Thyroid gland (tissue), 4 donors: ENCODE measurements at regions not wholly inside any gene's neighbourhood (a gene's known extent, or its start where the extent isn't known, plus 50 kb on each side); places are given as distances from the start of the nearest gene placed in this dataset.

Experiments used
- DNase-seq, 2 donors: peaks; one replicate each; pipeline ENCODE4 v3.0.0-alpha.2; 2019
- H3K27ac ChIP-seq, 3 donors: fragments of 200-600 bp; sonication (generic); 1 replicate in 2 of 3; 2 replicates in 1 of 3; pipeline ENCODE4 v1.5.1; 2016 to 2019; ENCODE audit warnings: mild to moderate bottlenecking in 1 of 3, moderate library complexity in 1 of 3
- H3K27me3 ChIP-seq: fragments of 200-600 bp; sonication (generic); one replicate; pipeline ENCODE4 v1.5.1; 2019
- H3K36me3 ChIP-seq, 2 donors: fragments of 200-600 bp; sonication (generic); one replicate each; pipeline ENCODE4 v1.5.1; 2016 to 2019
- H3K4me1 ChIP-seq, 2 donors: fragments of 200-600 bp; sonication (generic); one replicate each; pipeline ENCODE4 v1.5.1; 2017 to 2019
- H3K4me3 ChIP-seq, 3 donors: fragments of 200-600 bp; sonication (generic); replicated peaks in 1 of 3; 1 replicate in 2 of 3; 2 replicates in 1 of 3; pipeline ENCODE4 v1.5.1; 2016; ENCODE audit warnings: mild to moderate bottlenecking in 1 of 3
- H3K9me3 ChIP-seq: fragments of 200-600 bp; sonication (generic); one replicate; pipeline ENCODE4 v1.5.1; 2017
- POLR2A ChIP-seq, 2 donors: fragments of 450-650 bp; IDR thresholded peaks; one replicate each; pipeline ENCODE4 v1.6.1; 2017; ENCODE audit warnings: antibody characterized with exemption in 2 of 2, mild to moderate bottlenecking in 2 of 2, moderate library complexity in 1 of 2
- WGBS, 2 donors: methylation state at CpG; one replicate each; pipeline ENCODE4 v1.1.5; 2017; 5-methylcytosine and 5-hydroxymethylcytosine counted together
- intact Hi-C: fragments of 100-400 bp; cut with DNase I; formaldehyde crosslinking; loops from one replicate; pipeline ENCODE4 v1.15.1; 2023
- TF ChIP-seq, protein P1 (sequence below), 6 experiments: fragments of 200-600 bp in 3 of 6; fragments of 450-650 bp in 3 of 6; sonication (generic) in 3 of 6; IDR thresholded peaks; one replicate each; pipeline ENCODE4 v1.5.1; 2016 to 2019; ENCODE audit warnings: antibody characterized with exemption in 6 of 6, mild to moderate bottlenecking in 2 of 6, inconsistent platforms in 1 of 6, moderate library complexity in 1 of 6

DNA sequence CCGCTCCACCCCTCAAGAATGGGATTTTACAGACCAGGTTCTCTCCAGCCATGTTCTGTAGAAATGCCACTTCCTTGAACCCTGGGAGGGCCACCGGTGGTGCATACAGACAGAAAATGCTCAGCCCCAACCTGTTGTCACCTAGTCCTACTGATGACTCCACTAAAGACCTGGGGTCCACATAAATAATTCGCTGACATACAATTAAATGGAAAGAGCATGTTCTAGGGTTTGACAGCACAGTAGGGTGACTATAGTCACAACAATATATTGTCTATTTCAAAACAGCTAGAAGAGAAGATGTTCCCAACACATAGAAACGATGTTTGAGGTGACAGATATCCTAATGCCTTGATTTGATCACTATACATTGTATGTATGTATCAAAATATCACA is 155.6 kb upstream of the NEBL start:
- Histone ChIP-seq H3K27ac (no peak overlapping the region), H3K36me3 (no peaks in the 10 kb centered on the region), H3K9me3 (no peaks in the 10 kb centered on the region), H3K27me3 (no peaks in the 10 kb centered on the region), H3K4me3 (no peak overlapping the region), H3K4me1 (peaks cover 15% of the 10 kb centered on the region in 2 donors)
- no peak for DNase-seq
- TF ChIP-seq, protein P1, sequence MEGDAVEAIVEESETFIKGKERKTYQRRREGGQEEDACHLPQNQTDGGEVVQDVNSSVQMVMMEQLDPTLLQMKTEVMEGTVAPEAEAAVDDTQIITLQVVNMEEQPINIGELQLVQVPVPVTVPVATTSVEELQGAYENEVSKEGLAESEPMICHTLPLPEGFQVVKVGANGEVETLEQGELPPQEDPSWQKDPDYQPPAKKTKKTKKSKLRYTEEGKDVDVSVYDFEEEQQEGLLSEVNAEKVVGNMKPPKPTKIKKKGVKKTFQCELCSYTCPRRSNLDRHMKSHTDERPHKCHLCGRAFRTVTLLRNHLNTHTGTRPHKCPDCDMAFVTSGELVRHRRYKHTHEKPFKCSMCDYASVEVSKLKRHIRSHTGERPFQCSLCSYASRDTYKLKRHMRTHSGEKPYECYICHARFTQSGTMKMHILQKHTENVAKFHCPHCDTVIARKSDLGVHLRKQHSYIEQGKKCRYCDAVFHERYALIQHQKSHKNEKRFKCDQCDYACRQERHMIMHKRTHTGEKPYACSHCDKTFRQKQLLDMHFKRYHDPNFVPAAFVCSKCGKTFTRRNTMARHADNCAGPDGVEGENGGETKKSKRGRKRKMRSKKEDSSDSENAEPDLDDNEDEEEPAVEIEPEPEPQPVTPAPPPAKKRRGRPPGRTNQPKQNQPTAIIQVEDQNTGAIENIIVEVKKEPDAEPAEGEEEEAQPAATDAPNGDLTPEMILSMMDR (IDR thresholded peaks at IDR 0.05) = no peak
- TF ChIP-seq POLR2A (IDR thresholded peaks at IDR 0.05) = no peak
- WGBS, 2 donors = 85 to 94% methylated on average over 4 of the region's 4 CpGs
- intact Hi-C loops = no loop called here

DNA sequence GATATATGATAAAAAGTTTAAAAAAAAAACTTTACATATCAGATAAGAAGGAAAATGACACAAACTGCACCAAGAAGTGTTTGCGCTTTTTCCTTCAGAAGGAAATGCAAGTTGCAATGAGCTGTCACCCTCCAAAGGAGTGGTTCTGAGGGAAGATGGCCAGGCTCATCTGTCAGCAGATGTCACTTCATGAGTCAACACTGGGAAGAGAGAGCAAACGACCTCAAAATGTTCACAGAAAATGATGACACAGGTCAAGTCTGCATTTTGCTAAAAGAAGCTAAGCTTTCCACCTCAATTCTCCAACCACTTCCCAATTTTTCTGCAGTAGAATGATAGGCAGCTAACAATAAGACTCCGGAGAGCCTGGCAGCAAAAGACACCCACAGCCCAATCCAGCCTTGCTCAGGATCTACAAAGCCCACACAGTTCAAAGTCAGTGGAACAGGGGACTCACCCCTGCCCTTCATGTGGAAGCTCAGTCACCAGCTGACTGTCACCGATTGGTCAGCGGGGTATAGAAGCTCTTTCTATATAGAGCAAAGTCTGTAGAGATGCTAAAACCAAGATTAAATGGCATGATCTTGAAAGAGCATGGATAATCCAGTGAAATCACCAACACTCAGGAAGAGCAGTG is 155.1 kb upstream of the NEBL start:
- Histone ChIP-seq H3K27ac (no peak overlapping the region), H3K4me1 (peaks cover 20% of the 10 kb centered on the region in 2 donors), H3K27me3 (no peaks in the 10 kb centered on the region), H3K9me3 (no peaks in the 10 kb centered on the region), H3K4me3 (no peak overlapping the region), H3K36me3 (no peaks in the 10 kb centered on the region)
- 83 to 84% methylated on average over 5 of the region's 5 CpGs for WGBS, 2 donors
- intact Hi-C loops = no loop called here
- TF ChIP-seq POLR2A (IDR thresholded peaks at IDR 0.05) = no peak
- TF ChIP-seq, protein P1 (IDR thresholded peaks at IDR 0.05) = no peak
- no peak for DNase-seq

DNA sequence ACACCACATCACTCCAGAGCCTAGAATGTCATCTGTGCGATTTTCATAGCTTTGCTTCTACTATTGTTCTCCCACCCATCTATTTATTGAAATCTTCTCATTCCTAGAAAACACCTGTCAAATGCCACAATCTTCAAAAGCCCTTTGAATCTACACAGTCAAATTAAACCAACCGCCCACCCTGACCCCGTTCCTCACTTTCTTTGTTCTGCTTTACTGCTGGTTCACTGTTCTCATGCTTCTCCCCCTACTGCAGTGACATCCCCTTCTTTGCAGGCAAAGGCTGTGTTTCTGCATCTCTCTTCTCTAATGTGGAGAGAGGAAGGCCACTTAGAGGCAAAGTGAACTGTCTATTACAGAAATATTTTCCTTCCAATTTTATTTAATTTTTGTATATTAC is 152.4 kb upstream of the NEBL start:
- DNase-seq = no peak
- H3K4me1 ChIP-seq = peaks cover 17 to 19% of the 10 kb centered on the region in 2 donors
- intact Hi-C loops = loop anchor here (2.0 kb wide), 1 partner anchor 13 kb away; no protein-coding TSS in a partner anchor
- TF ChIP-seq, protein P1 (IDR thresholded peaks at IDR 0.05) = no peak
- no peak for TF ChIP-seq POLR2A (IDR thresholded peaks at IDR 0.05)
- WGBS, 2 donors = 93 to 94% methylated on average over 3 of the region's 3 CpGs
- no peaks in the 10 kb centered on the region for H3K27me3 ChIP-seq
- no peak overlapping the region for H3K4me3 ChIP-seq
- H3K36me3 ChIP-seq = no peaks in the 10 kb centered on the region
- no peak overlapping the region for H3K27ac ChIP-seq
- H3K9me3 ChIP-seq = no peaks in the 10 kb centered on the region

DNA sequence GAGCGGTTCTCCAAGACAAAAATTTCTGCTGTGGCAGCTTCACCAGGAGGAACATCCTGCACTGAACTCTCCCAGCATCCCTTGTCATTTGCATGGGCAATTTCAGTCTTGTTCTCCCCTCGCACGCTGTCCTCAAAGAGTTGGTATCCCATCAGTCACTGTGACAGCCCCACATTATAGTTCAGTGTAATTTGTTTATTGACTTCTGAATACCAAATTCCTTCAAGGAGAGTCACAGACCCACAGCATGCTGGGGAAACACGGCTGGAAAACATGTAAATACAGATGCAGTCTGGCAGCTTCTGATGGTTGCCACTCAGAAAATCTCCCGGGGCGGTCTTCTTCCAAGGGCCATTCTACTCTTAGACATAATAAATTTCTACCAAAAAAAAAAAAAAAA is 151.0 kb upstream of the NEBL start:
- H3K27ac ChIP-seq = no peak overlapping the region
- no peaks in the 10 kb centered on the region for H3K36me3 ChIP-seq
- 89% methylated on average over 6 of the region's 6 CpGs for WGBS, 2 donors
- H3K27me3 ChIP-seq = no peaks in the 10 kb centered on the region
- TF ChIP-seq POLR2A (IDR thresholded peaks at IDR 0.05) = no peak
- TF ChIP-seq, protein P1 (IDR thresholded peaks at IDR 0.05) = no peak
- intact Hi-C loops = loop anchor here (2.0 kb wide), 1 partner anchor 15 kb away; no protein-coding TSS in a partner anchor
- peaks cover 25 to 27% of the 10 kb centered on the region in 2 donors for H3K4me1 ChIP-seq
- no peak for DNase-seq
- no peak overlapping the region for H3K4me3 ChIP-seq
- H3K9me3 ChIP-seq = no peaks in the 10 kb centered on the region

DNA sequence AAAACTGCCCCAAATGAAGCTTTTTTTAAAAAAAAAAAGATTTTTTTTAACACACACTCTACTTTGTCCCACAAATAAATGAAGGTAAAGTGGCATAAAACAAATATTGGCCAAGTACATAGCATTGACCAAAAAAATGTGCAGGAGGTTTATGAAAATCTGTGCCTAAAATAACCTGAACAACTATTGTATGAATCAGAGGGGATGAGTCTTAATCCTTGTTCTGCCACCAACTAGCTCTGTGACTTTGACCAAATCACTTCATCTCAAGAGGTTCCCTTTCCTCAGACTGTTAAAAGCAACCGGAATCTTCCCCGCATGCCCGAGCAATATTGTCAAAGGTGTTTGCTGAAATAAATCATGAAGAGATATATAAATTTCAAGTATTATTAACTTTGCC is 150.4 kb upstream of the NEBL start:
- no peak overlapping the region for H3K27ac ChIP-seq
- H3K27me3 ChIP-seq = no peaks in the 10 kb centered on the region
- no peak overlapping the region for H3K4me3 ChIP-seq
- no peak for TF ChIP-seq POLR2A (IDR thresholded peaks at IDR 0.05)
- TF ChIP-seq, protein P1 (IDR thresholded peaks at IDR 0.05) = no peak
- no peaks in the 10 kb centered on the region for H3K9me3 ChIP-seq
- H3K36me3 ChIP-seq = no peaks in the 10 kb centered on the region
- H3K4me1 ChIP-seq = peaks cover 30 to 33% of the 10 kb centered on the region in 2 donors
- DNase-seq = no peak
- 69 to 80% methylated on average over 3 of the region's 3 CpGs for WGBS, 2 donors
- intact Hi-C loops = no loop called here
